Memory B cell (primary cell): ENCODE measurements at regions not wholly inside any gene's neighbourhood (a gene's known extent, or its start where the extent isn't known, plus 50 kb on each side); places are given as distances from the start of the nearest gene placed in this dataset.
"Not testable (repeated sequence)": the region's sequence is repeated elsewhere in the genome, so short reads cannot be mapped to it uniquely, and the experiment has no call there.

Experiments
- ATAC-seq: fragments of 150-1000 bp; cut with Tn5 transposase; 2 replicates; pipeline ENCODE4 v1.10.0; 2021; ENCODE audit warnings: low read depth, mild to moderate bottlenecking, moderate library complexity
- DNase-seq, 2 donors: peaks; one replicate each; pipeline ENCODE4 v3.0.0; 2022; ENCODE audit warnings: low spot score in 2 of 2
- H3K27ac Mint-ChIP-seq: one replicate; pipeline ENCODE4 v1.8.0; 2022; ENCODE audit warnings: mild to moderate bottlenecking, moderate library complexity, mixed read lengths
- H3K27me3 Mint-ChIP-seq: one replicate; pipeline ENCODE4 v1.8.0; 2022; ENCODE audit warnings: mixed read lengths
- H3K36me3 Mint-ChIP-seq: one replicate; pipeline ENCODE4 v1.8.0; 2022; ENCODE audit warnings: mild to moderate bottlenecking, mixed read lengths
- H3K4me1 Mint-ChIP-seq: one replicate; pipeline ENCODE4 v1.8.0; 2022; ENCODE audit warnings: mixed read lengths
- H3K4me3 Mint-ChIP-seq: one replicate; pipeline ENCODE4 v1.8.0; 2022; ENCODE audit warnings: mild to moderate bottlenecking, moderate library complexity, mixed read lengths
- H3K9me3 Mint-ChIP-seq: one replicate; pipeline ENCODE4 v1.8.0; 2022; ENCODE audit warnings: mixed read lengths

GRCh38 chr1:189616893-189617292 lies 860.8 kb downstream of the BRINP3 start:
- H3K4me3 Mint-ChIP-seq = no peak overlapping the region
- DNase-seq (no peak), ATAC-seq (no peak)
- H3K27ac Mint-ChIP-seq = no peak overlapping the region
- H3K36me3 Mint-ChIP-seq = no peaks in the 10 kb centered on the region
- H3K4me1 Mint-ChIP-seq = no peaks in the 10 kb centered on the region
- no peaks in the 10 kb centered on the region for H3K9me3 Mint-ChIP-seq
- no peaks in the 10 kb centered on the region for H3K27me3 Mint-ChIP-seq

DNA sequence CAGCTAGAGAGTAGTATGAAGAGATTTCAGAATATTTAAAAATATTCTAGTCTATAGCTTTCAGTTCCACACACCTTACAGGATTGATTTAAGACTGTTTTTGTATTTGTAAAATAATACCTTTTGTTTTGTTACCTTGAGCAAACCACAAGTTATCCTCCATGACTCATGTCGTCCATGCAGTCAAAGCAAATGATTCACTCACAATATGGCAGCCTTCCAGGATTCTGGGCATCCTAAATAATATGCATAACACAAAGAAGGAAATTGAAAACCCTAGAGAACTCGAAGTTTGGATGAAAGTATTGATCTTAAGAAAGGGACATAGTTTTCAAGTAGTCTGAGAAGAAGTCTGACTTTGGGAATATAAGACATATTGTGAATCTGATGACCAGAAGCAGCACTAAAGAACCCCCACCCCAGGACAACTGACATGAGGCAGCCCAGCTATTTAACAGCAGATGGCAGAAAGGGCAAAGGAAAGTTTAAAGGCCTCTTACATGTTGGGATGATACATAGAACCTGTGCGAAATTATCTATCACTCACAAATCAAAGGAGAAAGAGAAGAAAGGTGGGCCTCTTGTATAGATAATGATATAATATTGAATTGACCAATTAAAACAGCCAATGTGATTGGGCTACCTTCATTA lies 857.9 kb downstream of the BRINP3 start:
- no peak for ATAC-seq
- no peaks in the 10 kb centered on the region for H3K4me1 Mint-ChIP-seq
- H3K36me3 Mint-ChIP-seq = no peaks in the 10 kb centered on the region
- H3K9me3 Mint-ChIP-seq = peaks cover 1% of the 10 kb centered on the region
- H3K4me3 Mint-ChIP-seq = no peak overlapping the region
- no peak for DNase-seq
- H3K27me3 Mint-ChIP-seq = no peaks in the 10 kb centered on the region
- H3K27ac Mint-ChIP-seq = no peak overlapping the region

DNA sequence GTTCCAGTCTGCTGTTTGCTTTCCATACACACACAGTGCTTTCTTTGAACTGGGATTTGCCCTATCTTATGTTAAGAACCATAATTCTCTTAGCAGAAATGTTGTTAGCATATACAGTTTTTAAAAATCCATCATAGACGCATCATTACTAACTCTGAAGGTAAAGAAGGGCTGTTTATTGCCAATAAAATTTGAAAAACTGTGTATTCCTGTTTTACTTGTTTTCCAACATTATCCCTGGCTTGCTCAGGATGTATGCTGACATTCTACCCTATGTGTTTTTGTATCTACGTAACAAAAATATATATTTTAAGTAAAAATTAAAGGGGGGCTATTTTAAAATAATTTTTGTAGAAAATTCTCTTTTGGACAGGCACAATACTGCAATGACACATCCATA lies 857.2 kb downstream of the BRINP3 start:
- Mint-ChIP-seq H3K36me3 (no peaks in the 10 kb centered on the region), H3K4me3 (no peak overlapping the region), H3K4me1 (no peaks in the 10 kb centered on the region), H3K27ac (no peak overlapping the region), H3K27me3 (no peaks in the 10 kb centered on the region), H3K9me3 (peaks cover 1% of the 10 kb centered on the region)
- ATAC-seq (no peak), DNase-seq (no peak)

DNA sequence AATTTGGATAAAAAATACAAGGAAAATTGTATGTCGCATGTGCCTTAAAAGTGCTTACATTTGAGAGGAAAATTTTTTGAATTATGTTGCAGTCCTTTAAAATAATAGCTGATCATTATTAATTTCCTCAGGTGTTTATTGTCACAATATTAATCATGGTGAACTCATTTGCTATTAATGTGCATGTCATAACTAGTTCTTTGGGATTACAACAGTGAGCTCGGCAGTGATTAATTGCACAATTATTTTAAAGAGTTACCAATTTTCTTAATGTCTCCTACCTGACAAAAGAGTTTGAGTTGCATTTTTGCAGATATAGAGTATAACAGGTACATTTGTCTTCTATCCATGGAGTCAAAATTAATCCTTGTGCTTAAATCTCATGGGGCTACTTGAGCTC lies 854.3 kb downstream of the BRINP3 start:
- Mint-ChIP-seq H3K27ac (no peak overlapping the region), H3K4me1 (no peaks in the 10 kb centered on the region), H3K27me3 (no peaks in the 10 kb centered on the region), H3K9me3 (peaks cover 1% of the 10 kb centered on the region), H3K4me3 (no peak overlapping the region), H3K36me3 (no peaks in the 10 kb centered on the region)
- ATAC-seq = no peak
- no peak for DNase-seq

GRCh38 chr1:189627427-189627826 lies 850.2 kb downstream of the BRINP3 start:
- no peak for ATAC-seq
- Mint-ChIP-seq H3K9me3 (peaks cover 1% of the 10 kb centered on the region), H3K27me3 (no peaks in the 10 kb centered on the region), H3K4me1 (no peaks in the 10 kb centered on the region), H3K4me3 (no peak overlapping the region), H3K27ac (no peak overlapping the region), H3K36me3 (no peaks in the 10 kb centered on the region)
- no peak for DNase-seq

GRCh38 chr1:189628857-189629256 lies 848.8 kb downstream of the BRINP3 start:
- DNase-seq (no peak), ATAC-seq (no peak)
- no peak overlapping the region for H3K4me3 Mint-ChIP-seq
- H3K36me3 Mint-ChIP-seq = no peaks in the 10 kb centered on the region
- no peak overlapping the region for H3K27ac Mint-ChIP-seq
- H3K4me1 Mint-ChIP-seq = no peaks in the 10 kb centered on the region
- no peaks in the 10 kb centered on the region for H3K27me3 Mint-ChIP-seq
- peaks cover 1% of the 10 kb centered on the region for H3K9me3 Mint-ChIP-seq

DNA sequence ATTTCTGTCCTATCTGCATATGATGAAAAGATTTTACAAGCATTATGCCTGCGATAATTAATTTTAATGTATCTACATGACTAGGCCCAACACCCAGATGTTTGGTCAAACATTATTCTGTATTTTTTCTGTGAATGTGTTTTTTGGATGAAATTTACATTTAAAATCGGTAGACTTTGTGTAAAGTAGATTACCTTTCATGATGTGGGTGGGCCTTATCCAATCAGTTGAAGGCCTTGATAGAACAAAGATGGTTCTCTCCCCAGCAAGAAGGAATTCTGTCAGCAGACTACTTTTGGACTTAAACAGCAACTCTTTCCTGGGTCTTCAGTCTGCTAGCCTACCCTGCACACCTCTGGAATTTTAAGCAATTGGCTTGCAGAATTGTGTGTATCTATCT lies 844.0 kb downstream of the BRINP3 start:
- H3K27me3 Mint-ChIP-seq = no peaks in the 10 kb centered on the region
- no peak for DNase-seq
- no peaks in the 10 kb centered on the region for H3K9me3 Mint-ChIP-seq
- no peak for ATAC-seq
- H3K27ac Mint-ChIP-seq = no peak overlapping the region
- no peak overlapping the region for H3K4me3 Mint-ChIP-seq
- H3K4me1 Mint-ChIP-seq = no peaks in the 10 kb centered on the region
- no peaks in the 10 kb centered on the region for H3K36me3 Mint-ChIP-seq

DNA sequence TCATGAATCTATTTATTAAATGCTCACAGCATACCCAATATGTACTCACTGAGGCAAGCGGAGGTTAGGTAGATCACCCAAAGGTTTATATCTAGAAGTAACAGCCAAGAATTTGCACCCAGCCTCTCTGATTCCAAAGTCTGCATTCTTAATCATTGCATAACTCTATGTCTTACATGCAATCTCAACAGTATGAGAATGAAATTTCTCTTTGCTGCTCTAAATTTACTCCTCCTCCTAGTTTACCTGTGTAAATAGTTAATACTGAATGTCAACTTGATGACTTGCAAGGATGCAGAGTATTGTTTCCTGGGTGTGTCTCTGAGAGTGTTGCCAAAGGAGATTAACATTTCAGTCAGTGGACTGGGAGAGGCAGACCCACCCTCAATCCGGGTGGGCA lies 840.6 kb downstream of the BRINP3 start:
- ATAC-seq (no peak), DNase-seq (no peak)
- Mint-ChIP-seq H3K9me3 (no peaks in the 10 kb centered on the region), H3K4me3 (no peak overlapping the region), H3K4me1 (no peaks in the 10 kb centered on the region), H3K27ac (no peak overlapping the region), H3K27me3 (no peaks in the 10 kb centered on the region), H3K36me3 (no peaks in the 10 kb centered on the region)

DNA sequence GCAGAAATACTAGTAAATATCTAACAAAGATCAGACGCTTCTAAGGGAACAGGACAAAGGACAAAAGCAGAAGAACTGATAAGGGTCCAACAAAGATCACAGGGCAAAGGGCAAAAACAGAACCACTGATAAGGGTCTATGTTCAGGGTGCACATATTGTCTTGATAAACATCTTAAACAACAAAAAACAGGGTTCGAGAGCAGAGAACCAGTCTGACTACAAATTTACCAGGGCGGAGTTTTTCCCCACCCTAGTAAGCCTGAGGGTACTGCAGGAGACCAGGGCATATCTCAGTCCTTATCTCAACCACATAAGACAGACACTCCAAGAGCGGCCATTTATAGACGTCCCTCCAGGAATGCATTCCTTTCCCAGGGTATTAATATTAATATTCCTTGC lies 833.5 kb downstream of the BRINP3 start:
- not testable (repeated sequence) for H3K9me3 Mint-ChIP-seq, H3K4me1 Mint-ChIP-seq, H3K4me3 Mint-ChIP-seq, H3K27ac Mint-ChIP-seq, H3K27me3 Mint-ChIP-seq, ATAC-seq, DNase-seq, H3K36me3 Mint-ChIP-seq

GRCh38 chr1:189644970-189645369 lies 832.7 kb downstream of the BRINP3 start:
- no peak overlapping the region for H3K27ac Mint-ChIP-seq
- no peak for ATAC-seq
- H3K4me1 Mint-ChIP-seq = no peaks in the 10 kb centered on the region

DNA sequence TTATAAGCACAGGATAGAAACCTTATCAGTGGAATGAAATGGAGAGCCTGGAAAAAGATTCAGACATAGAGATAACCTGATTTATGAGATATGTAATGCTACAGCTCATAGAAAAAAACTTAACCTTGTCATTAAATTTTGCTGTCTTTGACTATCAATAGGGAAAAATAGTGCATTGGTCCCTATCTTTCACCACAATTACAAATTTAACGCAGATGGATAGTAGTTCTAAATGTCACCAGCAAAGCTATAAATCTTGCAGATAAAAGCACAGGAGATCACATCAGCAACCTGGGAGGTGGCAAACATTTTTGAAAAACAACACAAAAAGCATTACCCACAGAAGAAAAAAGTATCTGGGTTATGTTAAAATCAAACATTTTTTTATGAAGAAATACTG lies 831.6 kb downstream of the BRINP3 start:
- no peak for ATAC-seq
- Mint-ChIP-seq H3K4me1 (no peaks in the 10 kb centered on the region), H3K4me3 (no peak overlapping the region), H3K9me3 (no peaks in the 10 kb centered on the region), H3K27me3 (no peaks in the 10 kb centered on the region), H3K27ac (no peak overlapping the region), H3K36me3 (no peaks in the 10 kb centered on the region)
- no peak for DNase-seq

More at GRCh38 chr1:189644970-189645369, 832.7 kb downstream of the BRINP3 start:
- Mint-ChIP-seq H3K36me3 (no peaks in the 10 kb centered on the region), H3K4me3 (no peak overlapping the region), H3K9me3 (no peaks in the 10 kb centered on the region), H3K27me3 (no peaks in the 10 kb centered on the region)
- no peak for DNase-seq

- ATAC-seq (no peak), DNase-seq (no peak)
- H3K4me3 Mint-ChIP-seq = no peak overlapping the region
- H3K27me3 Mint-ChIP-seq = no peaks in the 10 kb centered on the region
- no peaks in the 10 kb centered on the region for H3K4me1 Mint-ChIP-seq
- H3K36me3 Mint-ChIP-seq = no peaks in the 10 kb centered on the region
- H3K27ac Mint-ChIP-seq = no peak overlapping the region
- H3K9me3 Mint-ChIP-seq = peaks cover 7% of the 10 kb centered on the region
Measured at GRCh38 chr1:189654906-189655305, 822.8 kb downstream of the BRINP3 start.

DNA sequence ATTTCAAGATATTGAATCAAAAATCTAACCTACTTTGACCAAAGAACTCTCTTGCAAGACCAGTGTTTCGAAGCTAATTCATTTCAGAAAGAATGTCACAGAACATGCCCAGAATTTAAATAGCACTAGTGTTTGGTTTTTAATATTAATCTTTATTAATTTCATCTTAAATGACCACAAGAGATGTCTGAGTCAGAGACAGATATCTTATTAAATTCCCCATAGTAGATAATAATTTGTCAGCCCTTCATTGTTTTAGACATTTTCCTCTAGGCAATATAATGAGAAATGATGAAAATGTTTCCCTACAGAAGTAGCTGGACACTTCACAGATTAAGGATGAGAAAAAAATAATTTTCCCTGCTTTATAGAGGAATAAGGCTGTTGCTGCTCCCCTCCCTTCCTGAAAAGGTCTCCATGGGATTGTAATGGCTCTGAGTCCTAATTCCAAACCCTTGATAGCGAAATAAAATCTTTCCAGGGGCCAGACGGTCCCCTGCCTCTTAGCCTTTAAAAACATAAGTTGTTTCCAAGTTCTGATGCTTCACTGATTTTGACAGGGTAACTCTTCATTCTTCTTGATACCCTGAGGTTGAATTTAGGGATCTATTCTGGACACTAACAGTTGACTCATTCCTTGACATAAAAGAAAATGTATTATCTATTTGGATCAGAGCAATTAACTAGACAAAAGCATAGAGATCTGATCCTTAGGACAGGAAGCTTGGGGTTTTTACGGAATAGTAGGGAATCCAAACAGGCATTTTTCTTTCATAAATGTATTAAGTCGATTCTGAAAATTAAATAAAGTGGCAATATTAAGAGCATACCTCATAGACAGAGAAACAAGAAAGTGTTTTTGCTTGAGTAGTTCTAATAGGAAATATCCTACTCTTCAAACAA lies 820.8 kb downstream of the BRINP3 start:
- no peak for ATAC-seq
- no peak overlapping the region for H3K4me3 Mint-ChIP-seq
- no peaks in the 10 kb centered on the region for H3K4me1 Mint-ChIP-seq

GRCh38 chr1:189657715-189658114 lies 819.9 kb downstream of the BRINP3 start:
- ATAC-seq (no peak), DNase-seq (no peak)
- Mint-ChIP-seq H3K27me3 (no peaks in the 10 kb centered on the region), H3K36me3 (no peaks in the 10 kb centered on the region), H3K9me3 (peaks cover 10% of the 10 kb centered on the region), H3K4me1 (no peaks in the 10 kb centered on the region), H3K27ac (no peak overlapping the region), H3K4me3 (no peak overlapping the region)

More for the DNA sequence above, 820.8 kb downstream of the BRINP3 start:
- peaks cover 7% of the 10 kb centered on the region for H3K9me3 Mint-ChIP-seq
- no peak overlapping the region for H3K27ac Mint-ChIP-seq
- H3K27me3 Mint-ChIP-seq = no peaks in the 10 kb centered on the region
- H3K36me3 Mint-ChIP-seq = no peaks in the 10 kb centered on the region
- DNase-seq = no peak

DNA sequence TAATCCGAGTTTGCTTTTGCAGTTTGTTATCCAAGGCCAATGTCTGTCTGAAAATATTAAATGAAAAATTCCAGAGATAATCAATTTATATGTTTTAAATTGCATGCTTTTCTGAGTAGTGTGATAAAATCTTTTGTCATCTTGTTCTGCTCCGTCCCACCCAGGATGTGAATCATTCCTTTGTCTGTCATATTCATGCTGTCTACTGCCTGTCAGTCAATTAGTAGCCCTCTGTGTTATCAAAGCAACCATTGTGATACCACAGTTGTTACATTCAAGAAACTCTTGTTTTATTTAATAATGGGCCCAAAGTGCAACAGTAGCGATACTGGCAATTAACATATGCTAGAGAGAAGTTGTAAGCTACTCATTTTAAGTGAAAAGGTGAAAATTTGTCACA lies 819.3 kb downstream of the BRINP3 start:
- DNase-seq (no peak), ATAC-seq (no peak)
- Mint-ChIP-seq H3K27ac (no peak overlapping the region), H3K4me3 (no peak overlapping the region), H3K4me1 (no peaks in the 10 kb centered on the region), H3K9me3 (peaks cover 10% of the 10 kb centered on the region), H3K36me3 (no peaks in the 10 kb centered on the region), H3K27me3 (no peaks in the 10 kb centered on the region)
